Smooth muscle cell (in vitro differentiated cells): ENCODE measurements at regions not wholly inside any gene's neighbourhood (a gene's known extent, or its start where the extent isn't known, plus 50 kb on each side); places are given as distances from the start of the nearest gene placed in this dataset.

Experiments
- DNase-seq: peaks from one replicate; lab custom pipeline; 2025; ENCODE audit not compliant: unreplicated experiment; lab: John Stamatoyannopoulos, UW
- H2AFZ ChIP-seq: fragments of 200-600 bp; sonication (generic); 2 replicates; pipeline ENCODE4 v1.6.0; 2016; ENCODE audit warnings: antibody characterized with exemption, low read depth, mild to moderate bottlenecking
- H3F3A ChIP-seq: fragments of 200-600 bp; sonication (generic); 2 replicates; pipeline ENCODE4 v1.6.0; 2017; ENCODE audit warnings: antibody characterized with exemption, low read depth
- H3K27ac ChIP-seq: fragments of 200-600 bp; sonication (generic); 2 replicates; pipeline ENCODE4 v1.5.1; 2016; ENCODE audit warnings: low read depth, mild to moderate bottlenecking
- H3K27me3 ChIP-seq: fragments of 200-600 bp; sonication (generic); 2 replicates; pipeline ENCODE4 v1.6.1; 2016; ENCODE audit warnings: low read depth, mild to moderate bottlenecking
- H3K36me3 ChIP-seq: fragments of 200-600 bp; sonication (generic); 2 replicates; pipeline ENCODE4 v1.5.1; 2016; ENCODE audit warnings: low read depth
- H3K4me1 ChIP-seq: fragments of 200-600 bp; sonication (generic); 2 replicates; pipeline ENCODE4 v1.5.1; 2016; ENCODE audit warnings: low read depth
- H3K4me2 ChIP-seq: fragments of 200-600 bp; sonication (generic); 2 replicates; pipeline ENCODE4 v1.6.0; 2016; ENCODE audit warnings: mild to moderate bottlenecking
- H3K4me3 ChIP-seq: fragments of 200-600 bp; sonication (generic); 2 replicates; pipeline ENCODE4 v1.5.1; 2016; ENCODE audit warnings: mild to moderate bottlenecking
- H3K79me2 ChIP-seq: fragments of 200-600 bp; sonication (generic); 2 replicates; pipeline ENCODE4 v1.6.0; 2016; ENCODE audit warnings: low read depth, mild to moderate bottlenecking
- H3K9ac ChIP-seq: fragments of 200-600 bp; sonication (generic); 2 replicates; pipeline ENCODE4 v1.6.0; 2016; ENCODE audit warnings: low read depth
- H3K9me3 ChIP-seq: fragments of 200-600 bp; sonication (generic); replicated peaks from 2 replicates; pipeline ENCODE4 v1.5.1; 2016; ENCODE audit warnings: low read depth
- H4K20me1 ChIP-seq: fragments of 200-600 bp; sonication (generic); 2 replicates; pipeline ENCODE4 v1.6.0; 2016; ENCODE audit warnings: low read depth
- WGBS: methylation state at CpG from one replicate; pipeline ENCODE4 v1.1.7; 2016; ENCODE audit warnings: low lambda C conversion rate; 5-methylcytosine and 5-hydroxymethylcytosine counted together
- TF ChIP-seq, protein P1 (sequence below): fragments of 200-600 bp; sonication (generic); IDR thresholded peaks from 2 replicates; pipeline ENCODE4 v1.5.1; 2017; ENCODE audit warnings: borderline replicate concordance, mild to moderate bottlenecking, antibody characterized with exemption; ENCODE audit not compliant: insufficient read depth, poor library complexity, severe bottlenecking

GRCh38 chr14:97306133-97306759 lies 509.1 kb downstream of the VRK1 start:
- H3K4me2 ChIP-seq = no peak overlapping the region
- TF ChIP-seq, protein P1, sequence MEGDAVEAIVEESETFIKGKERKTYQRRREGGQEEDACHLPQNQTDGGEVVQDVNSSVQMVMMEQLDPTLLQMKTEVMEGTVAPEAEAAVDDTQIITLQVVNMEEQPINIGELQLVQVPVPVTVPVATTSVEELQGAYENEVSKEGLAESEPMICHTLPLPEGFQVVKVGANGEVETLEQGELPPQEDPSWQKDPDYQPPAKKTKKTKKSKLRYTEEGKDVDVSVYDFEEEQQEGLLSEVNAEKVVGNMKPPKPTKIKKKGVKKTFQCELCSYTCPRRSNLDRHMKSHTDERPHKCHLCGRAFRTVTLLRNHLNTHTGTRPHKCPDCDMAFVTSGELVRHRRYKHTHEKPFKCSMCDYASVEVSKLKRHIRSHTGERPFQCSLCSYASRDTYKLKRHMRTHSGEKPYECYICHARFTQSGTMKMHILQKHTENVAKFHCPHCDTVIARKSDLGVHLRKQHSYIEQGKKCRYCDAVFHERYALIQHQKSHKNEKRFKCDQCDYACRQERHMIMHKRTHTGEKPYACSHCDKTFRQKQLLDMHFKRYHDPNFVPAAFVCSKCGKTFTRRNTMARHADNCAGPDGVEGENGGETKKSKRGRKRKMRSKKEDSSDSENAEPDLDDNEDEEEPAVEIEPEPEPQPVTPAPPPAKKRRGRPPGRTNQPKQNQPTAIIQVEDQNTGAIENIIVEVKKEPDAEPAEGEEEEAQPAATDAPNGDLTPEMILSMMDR = no peak
- DNase-seq = no peak
- no peak overlapping the region for H3K27ac ChIP-seq
- H3K79me2 ChIP-seq = no peaks in the 10 kb centered on the region
- H2AFZ ChIP-seq = no peak overlapping the region
- no peaks in the 10 kb centered on the region for H4K20me1 ChIP-seq
- H3F3A ChIP-seq = no peaks in the 10 kb centered on the region
- H3K9ac ChIP-seq = no peak overlapping the region
- no peak overlapping the region for H3K4me3 ChIP-seq
- peaks cover 2% of the 10 kb centered on the region for H3K27me3 ChIP-seq
- WGBS = 89% methylated on average over 3 of the region's 3 CpGs
- H3K36me3 ChIP-seq = no peaks in the 10 kb centered on the region
- H3K4me1 ChIP-seq = no peaks in the 10 kb centered on the region
- H3K9me3 ChIP-seq = no peaks in the 10 kb centered on the region

GRCh38 chr14:97306760-97307246 lies 509.6 kb downstream of the VRK1 start:
- no peaks in the 10 kb centered on the region for H3K79me2 ChIP-seq
- no peak overlapping the region for H2AFZ ChIP-seq
- 86% methylated on average over 4 of the region's 4 CpGs for WGBS
- H3K36me3 ChIP-seq = no peaks in the 10 kb centered on the region
- no peak overlapping the region for H3K4me3 ChIP-seq
- H3K9ac ChIP-seq = no peak overlapping the region
- H4K20me1 ChIP-seq = no peaks in the 10 kb centered on the region
- no peak for DNase-seq
- H3K4me2 ChIP-seq = no peak overlapping the region
- peaks cover 2% of the 10 kb centered on the region for H3K27me3 ChIP-seq
- TF ChIP-seq, protein P1 = no peak
- no peaks in the 10 kb centered on the region for H3K9me3 ChIP-seq
- no peaks in the 10 kb centered on the region for H3F3A ChIP-seq
- H3K4me1 ChIP-seq = no peaks in the 10 kb centered on the region
- no peak overlapping the region for H3K27ac ChIP-seq

- Histone ChIP-seq H4K20me1 (no peaks in the 10 kb centered on the region), H3K9me3 (no peaks in the 10 kb centered on the region), H3K4me1 (no peaks in the 10 kb centered on the region), H3K27ac (no peak overlapping the region), H3F3A (no peaks in the 10 kb centered on the region), H3K9ac (no peak overlapping the region), H3K79me2 (no peaks in the 10 kb centered on the region), H3K4me2 (no peak overlapping the region), H3K27me3 (peaks cover 2% of the 10 kb centered on the region), H3K36me3 (no peaks in the 10 kb centered on the region), H3K4me3 (no peak overlapping the region), H2AFZ (no peak overlapping the region)
- DNase-seq = no peak
- TF ChIP-seq, protein P1 = no peak
- WGBS = 90% methylated on average over 3 of the region's 3 CpGs
Observed at GRCh38 chr14:97311411-97311810, 514.2 kb downstream of the VRK1 start.

GRCh38 chr14:97312910-97313309 lies 515.7 kb downstream of the VRK1 start:
- TF ChIP-seq, protein P1 = no peak
- H3F3A ChIP-seq = no peaks in the 10 kb centered on the region
- H3K27me3 ChIP-seq = peaks cover 2% of the 10 kb centered on the region
- no peak overlapping the region for H3K4me3 ChIP-seq
- H3K4me2 ChIP-seq = no peak overlapping the region
- DNase-seq = no peak
- H4K20me1 ChIP-seq = no peaks in the 10 kb centered on the region
- no peak overlapping the region for H3K27ac ChIP-seq
- H3K4me1 ChIP-seq = no peaks in the 10 kb centered on the region
- H3K79me2 ChIP-seq = no peaks in the 10 kb centered on the region
- H3K9me3 ChIP-seq = no peaks in the 10 kb centered on the region
- no peaks in the 10 kb centered on the region for H3K36me3 ChIP-seq
- H3K9ac ChIP-seq = no peak overlapping the region
- H2AFZ ChIP-seq = no peak overlapping the region
